ENCODE measurements at regions not wholly inside any gene's neighbourhood (a gene's known extent, or its start where the extent isn't known, plus 50 kb on each side); places are given as distances from the start of the nearest gene placed in this dataset.

DNA sequence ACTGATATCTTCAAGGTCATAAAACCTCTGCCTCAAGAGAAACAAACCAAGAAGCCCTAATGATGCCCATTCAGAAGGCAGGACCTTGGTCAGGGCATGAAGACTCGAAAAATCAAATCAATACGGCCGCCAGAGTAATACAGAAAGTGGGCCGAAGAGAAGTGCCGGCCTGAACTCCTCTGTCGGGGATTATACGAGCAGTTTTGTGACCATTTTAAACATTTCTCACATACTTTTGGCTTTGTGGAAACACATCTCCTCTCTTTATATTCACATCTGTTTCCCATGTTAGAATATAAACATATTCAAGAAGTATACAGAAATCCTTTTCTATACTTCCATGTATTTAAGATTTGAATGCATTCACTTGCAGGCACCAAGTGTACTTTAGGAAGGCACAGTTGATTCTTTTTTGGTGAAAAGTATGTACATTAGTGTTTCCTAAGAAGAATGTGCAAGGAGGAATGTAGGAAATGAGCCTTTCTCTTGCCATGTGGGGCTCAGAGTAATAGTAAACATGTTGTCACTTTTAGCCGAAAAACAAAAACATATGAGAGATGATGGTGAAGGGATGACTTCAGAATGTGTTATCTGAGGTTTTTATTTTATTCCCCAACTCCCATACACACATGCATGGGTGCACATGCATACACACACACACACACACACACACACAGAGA, 707.9 kb upstream of the ID2 start:
- TF ChIP-seq, protein P1, sequence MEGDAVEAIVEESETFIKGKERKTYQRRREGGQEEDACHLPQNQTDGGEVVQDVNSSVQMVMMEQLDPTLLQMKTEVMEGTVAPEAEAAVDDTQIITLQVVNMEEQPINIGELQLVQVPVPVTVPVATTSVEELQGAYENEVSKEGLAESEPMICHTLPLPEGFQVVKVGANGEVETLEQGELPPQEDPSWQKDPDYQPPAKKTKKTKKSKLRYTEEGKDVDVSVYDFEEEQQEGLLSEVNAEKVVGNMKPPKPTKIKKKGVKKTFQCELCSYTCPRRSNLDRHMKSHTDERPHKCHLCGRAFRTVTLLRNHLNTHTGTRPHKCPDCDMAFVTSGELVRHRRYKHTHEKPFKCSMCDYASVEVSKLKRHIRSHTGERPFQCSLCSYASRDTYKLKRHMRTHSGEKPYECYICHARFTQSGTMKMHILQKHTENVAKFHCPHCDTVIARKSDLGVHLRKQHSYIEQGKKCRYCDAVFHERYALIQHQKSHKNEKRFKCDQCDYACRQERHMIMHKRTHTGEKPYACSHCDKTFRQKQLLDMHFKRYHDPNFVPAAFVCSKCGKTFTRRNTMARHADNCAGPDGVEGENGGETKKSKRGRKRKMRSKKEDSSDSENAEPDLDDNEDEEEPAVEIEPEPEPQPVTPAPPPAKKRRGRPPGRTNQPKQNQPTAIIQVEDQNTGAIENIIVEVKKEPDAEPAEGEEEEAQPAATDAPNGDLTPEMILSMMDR (IDR thresholded peaks at IDR 0.05): no peak
- TF ChIP-seq POLR2AphosphoS5 (IDR thresholded peaks at IDR 0.05): no peak
- no peak for TF ChIP-seq POLR2A (IDR thresholded peaks at IDR 0.05)
